PC-3 (cell line): ENCODE measurements at regions not wholly inside any gene's neighbourhood (a gene's known extent, or its start where the extent isn't known, plus 50 kb on each side); places are given as distances from the start of the nearest gene placed in this dataset.

Experiments used
- CTCF ChIP-seq: fragments of 300-600 bp; sonication (generic); conservative IDR thresholded peaks from 2 replicates; pipeline ENCODE4 v1.5.1; 2017; ENCODE audit warnings: antibody characterized with exemption, low read depth, mild to moderate bottlenecking, low read length
- EZH2 ChIP-seq: fragments of 300-600 bp; sonication (generic); IDR thresholded peaks from one replicate; pipeline ENCODE4 v1.6.1; 2017; ENCODE audit warnings: antibody characterized with exemption, mild to moderate bottlenecking, low read length; ENCODE audit not compliant: unreplicated experiment

GRCh38 chr4:108303488-108304177, 134.9 kb upstream of the LEF1 start:
- TF ChIP-seq CTCF (no peak), EZH2 (no peak)
